ENCODE measurements at regions not wholly inside any gene's neighbourhood (a gene's known extent, or its start where the extent isn't known, plus 50 kb on each side); places are given as distances from the start of the nearest gene placed in this dataset.
"Not testable (repeated sequence)": the region's sequence is repeated elsewhere in the genome, so short reads cannot be mapped to it uniquely, and the experiment has no call there.

GRCh38 chr10:114720023-114720422, 61.9 kb upstream of the ABLIM1 start:
- not testable (repeated sequence) for TF ChIP-seq CTCF (IDR thresholded peaks at IDR 0.05; ENCODE audit: insufficient read depth, low read length); SPI1 (IDR thresholded peaks at IDR 0.05; ENCODE audit: borderline replicate concordance, low read depth); GABPA (IDR thresholded peaks at IDR 0.05; ENCODE audit: low read depth)
